Karpas-422 (cell line): ENCODE measurements at regions not wholly inside any gene's neighbourhood (a gene's known extent, or its start where the extent isn't known, plus 50 kb on each side); places are given as distances from the start of the nearest gene placed in this dataset.
"Not testable (repeated sequence)": the region's sequence is repeated elsewhere in the genome, so short reads cannot be mapped to it uniquely, and the experiment has no call there.

Experiments
- DNase-seq: peaks from one replicate; pipeline ENCODE4 v3.0.0-alpha.2; 2015
- H2AFZ ChIP-seq: fragments of 200-600 bp; sonication (generic); 2 replicates; pipeline ENCODE4 v1.6.1; 2014; ENCODE audit warnings: antibody characterized with exemption, low read length, mixed read lengths
- H3K27ac ChIP-seq: fragments of 200-600 bp; sonication (generic); 2 replicates; pipeline ENCODE4 v1.5.1; 2014; ENCODE audit warnings: mild to moderate bottlenecking, low read length, moderate library complexity
- H3K27me3 ChIP-seq: fragments of 200-600 bp; sonication (generic); 2 replicates; pipeline ENCODE4 v1.6.1; 2014; ENCODE audit warnings: low read length, mixed read lengths
- H3K36me3 ChIP-seq: fragments of 200-600 bp; sonication (generic); 2 replicates; pipeline ENCODE4 v1.6.1; 2014; ENCODE audit warnings: low read length, mixed read lengths; ENCODE audit not compliant: insufficient read depth
- H3K4me1 ChIP-seq: fragments of 200-600 bp; sonication (generic); 2 replicates; pipeline ENCODE4 v1.6.1; 2014; ENCODE audit warnings: mild to moderate bottlenecking, low read length, mixed read lengths
- H3K4me2 ChIP-seq: fragments of 200-600 bp; sonication (generic); 2 replicates; pipeline ENCODE4 v1.6.1; 2014; ENCODE audit warnings: low read length, low read depth, mild to moderate bottlenecking; ENCODE audit not compliant: poor library complexity, severe bottlenecking
- H3K4me3 ChIP-seq: fragments of 200-600 bp; sonication (generic); 2 replicates; pipeline ENCODE4 v1.5.1; 2014; ENCODE audit warnings: mild to moderate bottlenecking, antibody characterized with exemption, low read length, mixed read lengths
- H3K79me2 ChIP-seq: fragments of 200-600 bp; sonication (generic); 2 replicates; pipeline ENCODE4 v1.6.1; 2014; ENCODE audit warnings: mild to moderate bottlenecking, low read length, mixed read lengths
- H3K9ac ChIP-seq: fragments of 200-600 bp; sonication (generic); 2 replicates; pipeline ENCODE4 v1.6.0; 2014; ENCODE audit warnings: low read length
- H3K9me2 ChIP-seq: fragments of 200-600 bp; sonication (generic), shearing (Covaris generic); replicated peaks from 2 replicates; pipeline ENCODE4 v1.6.0; 2014; ENCODE audit warnings: mild to moderate bottlenecking, low read length, moderate library complexity; ENCODE audit not compliant: insufficient read depth
- H3K9me3 ChIP-seq: fragments of 300-700, 200-600 bp; sonication (generic); 2 replicates; pipeline ENCODE4 v1.6.1; 2014; ENCODE audit warnings: low read length, mixed read lengths
- H4K20me1 ChIP-seq: fragments of 200-600 bp; sonication (generic); 2 replicates; pipeline ENCODE4 v1.6.1; 2014; ENCODE audit warnings: mild to moderate bottlenecking, antibody characterized with exemption, low read length, low read depth; ENCODE audit not compliant: insufficient read depth

DNA sequence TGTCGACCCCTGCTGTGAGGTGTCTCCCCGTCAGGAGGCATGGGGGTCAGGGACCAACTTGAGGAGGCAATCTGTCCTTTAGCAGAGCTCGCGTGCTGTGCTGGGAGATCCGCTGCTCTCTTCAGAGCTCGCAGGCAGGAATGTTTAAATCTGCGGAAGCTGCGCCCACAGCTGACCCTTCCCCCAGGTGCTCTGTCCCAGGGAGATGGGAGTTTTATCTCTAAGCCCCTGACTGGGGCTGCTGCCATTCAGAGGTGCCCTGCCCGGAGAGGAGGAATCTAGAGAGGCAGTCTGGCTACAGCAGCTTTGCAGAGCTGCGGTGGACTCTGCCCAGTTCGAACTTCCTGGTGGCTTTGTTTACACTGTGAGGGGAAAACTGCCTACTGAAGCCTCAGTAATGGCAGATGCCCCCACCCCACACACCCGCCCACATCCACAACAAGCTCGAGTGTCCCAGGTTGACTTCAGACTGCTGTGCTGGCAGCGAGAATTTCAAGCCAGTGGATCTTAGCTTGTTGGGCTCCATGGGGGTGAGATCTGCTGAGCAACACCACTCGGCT is 133.1 kb downstream of the CENPC start:
- not testable (repeated sequence) for H3K4me3 ChIP-seq, H3K9me3 ChIP-seq, DNase-seq, H3K36me3 ChIP-seq, H3K4me2 ChIP-seq, H3K27ac ChIP-seq, H3K27me3 ChIP-seq, H3K79me2 ChIP-seq, H3K9ac ChIP-seq, H2AFZ ChIP-seq, H3K9me2 ChIP-seq, H3K4me1 ChIP-seq, H4K20me1 ChIP-seq

DNA sequence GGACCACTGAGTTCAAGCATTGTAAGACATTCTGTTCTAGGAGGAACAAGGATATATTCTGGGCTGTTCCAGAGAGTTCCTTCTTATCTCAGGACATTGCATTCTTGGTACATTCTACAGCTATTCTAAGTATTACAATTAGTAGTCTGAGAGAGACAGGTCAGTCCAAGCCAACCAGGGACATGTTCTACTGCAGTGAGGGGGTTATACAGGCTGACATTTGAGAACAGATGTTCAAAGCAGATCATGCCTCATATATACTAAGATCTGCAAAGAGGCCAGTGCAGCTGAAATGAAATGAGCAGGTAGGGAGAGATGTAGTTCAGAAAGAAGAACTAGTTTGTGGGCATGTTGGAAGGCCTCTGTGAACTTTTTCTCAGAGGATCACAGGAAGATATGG is 142.0 kb downstream of the CENPC start:
- Histone ChIP-seq H3K9me3 (no peaks in the 10 kb centered on the region), H3K79me2 (no peaks in the 10 kb centered on the region), H3K4me1 (no peaks in the 10 kb centered on the region), H2AFZ (no peak overlapping the region), H3K4me2 (no peak overlapping the region), H4K20me1 (no peaks in the 10 kb centered on the region), H3K36me3 (no peaks in the 10 kb centered on the region), H3K27me3 (no peaks in the 10 kb centered on the region), H3K4me3 (no peak overlapping the region), H3K27ac (no peak overlapping the region), H3K9me2 (no peaks in the 10 kb centered on the region), H3K9ac (no peak overlapping the region)
- DNase-seq = no peak

DNA sequence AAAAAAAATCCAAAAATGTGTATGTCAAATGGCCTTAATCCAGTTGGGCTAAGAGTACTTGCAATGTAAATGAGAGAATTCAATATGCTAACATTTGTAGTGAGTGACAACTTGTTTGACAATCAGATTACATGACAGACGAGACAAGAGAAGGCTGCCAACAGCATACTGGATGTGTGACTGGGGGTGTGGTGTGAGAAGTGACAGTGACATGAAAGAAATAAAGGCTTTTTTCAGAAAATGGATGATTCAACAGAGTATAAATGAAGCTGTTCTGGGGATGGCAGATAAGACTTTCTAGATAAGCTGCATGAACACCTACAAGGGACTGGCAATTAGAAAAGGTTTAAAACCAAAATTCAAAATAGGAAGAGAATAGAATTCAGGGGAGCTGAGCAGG is 143.4 kb downstream of the CENPC start:
- Histone ChIP-seq H3K9ac (no peak overlapping the region), H3K4me1 (no peaks in the 10 kb centered on the region), H3K9me2 (no peaks in the 10 kb centered on the region), H3K4me2 (no peak overlapping the region), H3K27ac (no peak overlapping the region), H3K4me3 (no peak overlapping the region), H3K79me2 (no peaks in the 10 kb centered on the region), H3K36me3 (no peaks in the 10 kb centered on the region), H4K20me1 (no peaks in the 10 kb centered on the region), H3K27me3 (no peaks in the 10 kb centered on the region), H2AFZ (no peak overlapping the region), H3K9me3 (no peaks in the 10 kb centered on the region)
- no peak for DNase-seq

DNA sequence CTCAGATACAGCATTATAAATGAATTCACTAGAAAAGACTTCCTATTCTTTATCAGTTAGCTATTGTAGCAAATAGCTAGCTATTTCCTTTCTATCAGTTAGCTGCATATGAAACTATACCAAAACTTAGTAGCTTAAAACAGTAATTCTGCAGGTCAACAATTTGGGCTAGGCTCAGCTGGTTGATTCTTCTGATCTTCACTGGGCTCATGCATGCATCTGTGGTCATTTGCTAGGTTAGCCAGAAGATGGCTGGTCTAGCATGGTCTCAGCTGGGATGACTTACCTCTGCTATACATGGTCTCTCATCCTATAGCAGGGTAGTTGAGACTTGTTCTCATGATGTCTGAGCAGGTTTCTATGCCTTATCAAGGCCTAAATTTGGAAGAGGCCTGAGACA is 147.4 kb downstream of the CENPC start:
- Histone ChIP-seq H2AFZ (no peak overlapping the region), H4K20me1 (no peaks in the 10 kb centered on the region), H3K4me1 (no peaks in the 10 kb centered on the region), H3K9me2 (no peaks in the 10 kb centered on the region), H3K27ac (no peak overlapping the region), H3K36me3 (no peaks in the 10 kb centered on the region), H3K4me3 (no peak overlapping the region), H3K9ac (no peak overlapping the region), H3K4me2 (no peak overlapping the region), H3K79me2 (no peaks in the 10 kb centered on the region), H3K9me3 (no peaks in the 10 kb centered on the region), H3K27me3 (no peaks in the 10 kb centered on the region)
- DNase-seq = no peak

DNA sequence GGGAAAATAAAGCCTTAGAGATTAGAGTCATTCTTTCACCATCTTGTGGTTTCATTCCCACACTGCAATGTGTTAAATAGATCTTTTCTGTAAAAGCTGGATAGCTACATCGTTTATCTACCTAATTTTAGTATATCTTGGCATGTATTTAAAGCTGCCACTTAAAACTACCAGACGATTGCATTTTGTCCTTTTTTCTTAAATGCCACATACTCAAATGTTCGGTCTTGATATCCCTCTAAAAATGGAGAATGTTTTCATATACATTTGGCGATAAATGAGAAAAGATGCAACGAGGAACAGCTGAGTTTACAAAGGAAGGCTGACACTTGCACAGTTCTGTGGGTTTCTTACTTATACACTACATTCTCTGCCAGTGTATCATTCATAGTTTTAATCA is 148.3 kb downstream of the CENPC start:
- H3K9ac ChIP-seq = no peak overlapping the region
- H3K9me2 ChIP-seq = no peaks in the 10 kb centered on the region
- H4K20me1 ChIP-seq = no peaks in the 10 kb centered on the region
- no peaks in the 10 kb centered on the region for H3K9me3 ChIP-seq
- no peak overlapping the region for H2AFZ ChIP-seq
- H3K4me3 ChIP-seq = no peak overlapping the region
- H3K36me3 ChIP-seq = no peaks in the 10 kb centered on the region
- no peak for DNase-seq
- no peaks in the 10 kb centered on the region for H3K27me3 ChIP-seq
- no peak overlapping the region for H3K27ac ChIP-seq
- H3K4me2 ChIP-seq = no peak overlapping the region
- no peaks in the 10 kb centered on the region for H3K79me2 ChIP-seq
- no peaks in the 10 kb centered on the region for H3K4me1 ChIP-seq

DNA sequence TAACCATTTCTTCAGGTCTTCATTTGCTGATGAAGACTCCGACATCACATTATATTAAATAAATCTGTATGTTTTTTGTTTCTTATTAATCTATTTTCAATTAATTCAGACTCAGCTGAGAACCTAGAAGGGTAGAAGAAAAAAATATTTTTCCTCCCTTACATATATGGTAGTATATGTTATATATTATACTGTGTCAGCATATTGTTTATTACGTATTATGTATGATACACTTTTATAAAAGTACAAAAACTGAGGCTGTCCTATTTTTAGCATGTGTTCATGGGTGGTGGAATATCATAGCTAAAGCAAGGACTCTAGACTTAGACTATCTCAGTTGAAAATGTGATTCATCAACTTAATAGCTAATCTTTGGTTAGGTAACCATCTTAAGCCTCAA is 149.3 kb downstream of the CENPC start:
- no peaks in the 10 kb centered on the region for H3K9me2 ChIP-seq
- no peaks in the 10 kb centered on the region for H3K36me3 ChIP-seq
- no peaks in the 10 kb centered on the region for H3K27me3 ChIP-seq
- no peak overlapping the region for H3K9ac ChIP-seq
- no peaks in the 10 kb centered on the region for H3K9me3 ChIP-seq
- no peaks in the 10 kb centered on the region for H3K4me1 ChIP-seq
- no peak overlapping the region for H3K4me2 ChIP-seq
- no peak overlapping the region for H3K4me3 ChIP-seq
- DNase-seq = no peak
- H4K20me1 ChIP-seq = no peaks in the 10 kb centered on the region
- no peak overlapping the region for H2AFZ ChIP-seq
- H3K79me2 ChIP-seq = no peaks in the 10 kb centered on the region
- no peak overlapping the region for H3K27ac ChIP-seq

DNA sequence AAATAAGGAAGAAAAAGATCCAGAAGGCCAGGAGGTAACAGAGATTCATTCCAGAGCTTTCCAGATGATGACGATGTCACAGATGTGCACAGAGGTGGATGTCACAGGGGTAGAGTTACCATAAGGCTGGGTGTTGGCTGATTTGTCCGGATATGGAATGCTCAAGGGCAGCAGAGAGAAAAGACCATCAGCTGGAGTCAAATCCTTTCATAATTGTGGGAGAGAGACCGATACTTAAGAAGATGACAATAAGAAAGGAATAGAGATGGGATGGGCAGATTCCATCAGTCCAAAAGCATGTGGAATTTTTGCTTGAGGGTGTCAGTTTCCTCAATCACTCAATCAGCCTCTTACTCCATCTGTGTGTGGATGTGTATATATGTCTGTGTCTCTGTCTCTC is 150.4 kb downstream of the CENPC start:
- Histone ChIP-seq H3K9me2 (no peaks in the 10 kb centered on the region), H3K79me2 (no peaks in the 10 kb centered on the region), H2AFZ (no peak overlapping the region), H3K4me3 (no peak overlapping the region), H3K4me1 (no peaks in the 10 kb centered on the region), H3K27ac (no peak overlapping the region), H4K20me1 (no peaks in the 10 kb centered on the region), H3K9ac (no peak overlapping the region), H3K4me2 (no peak overlapping the region), H3K9me3 (no peaks in the 10 kb centered on the region), H3K36me3 (no peaks in the 10 kb centered on the region), H3K27me3 (no peaks in the 10 kb centered on the region)
- DNase-seq = no peak

DNA sequence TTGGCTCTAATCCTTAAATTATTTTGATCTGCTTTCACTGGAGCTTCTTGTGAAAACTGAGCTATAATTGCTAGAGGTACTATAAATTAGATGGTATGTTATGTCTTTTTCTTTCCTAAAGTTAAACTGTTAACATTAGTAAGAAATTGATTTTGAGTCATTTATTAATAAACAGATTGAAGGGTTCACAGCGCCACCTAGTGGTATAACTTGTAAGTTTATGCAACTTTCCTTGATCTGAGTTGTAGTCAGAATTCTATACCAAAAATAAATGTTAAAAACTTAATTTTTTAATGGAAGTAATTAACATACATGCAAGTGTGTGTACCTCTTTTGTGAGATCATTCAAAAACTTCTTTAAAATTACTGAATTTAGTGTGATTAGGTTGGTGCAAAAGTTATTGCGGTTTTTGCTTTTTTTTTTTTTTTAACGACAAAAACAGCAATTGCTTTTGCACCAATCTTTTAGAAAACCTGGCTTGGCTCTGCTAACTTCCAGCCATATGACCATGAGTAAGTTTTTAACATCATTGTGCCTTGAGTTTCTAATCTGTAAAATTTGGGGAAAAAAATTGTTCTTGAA is 151.5 kb downstream of the CENPC start:
- H3K4me1 ChIP-seq = no peaks in the 10 kb centered on the region
- no peak overlapping the region for H3K4me2 ChIP-seq
- H3K9me2 ChIP-seq = no peaks in the 10 kb centered on the region
- no peak overlapping the region for H3K9ac ChIP-seq
- no peak overlapping the region for H2AFZ ChIP-seq
- H3K36me3 ChIP-seq = no peaks in the 10 kb centered on the region
- peak; percentile 75 for DNase-seq
- no peaks in the 10 kb centered on the region for H4K20me1 ChIP-seq
- H3K79me2 ChIP-seq = no peaks in the 10 kb centered on the region
- H3K9me3 ChIP-seq = no peaks in the 10 kb centered on the region
- H3K4me3 ChIP-seq = no peak overlapping the region
- H3K27ac ChIP-seq = no peak overlapping the region
- H3K27me3 ChIP-seq = no peaks in the 10 kb centered on the region

DNA sequence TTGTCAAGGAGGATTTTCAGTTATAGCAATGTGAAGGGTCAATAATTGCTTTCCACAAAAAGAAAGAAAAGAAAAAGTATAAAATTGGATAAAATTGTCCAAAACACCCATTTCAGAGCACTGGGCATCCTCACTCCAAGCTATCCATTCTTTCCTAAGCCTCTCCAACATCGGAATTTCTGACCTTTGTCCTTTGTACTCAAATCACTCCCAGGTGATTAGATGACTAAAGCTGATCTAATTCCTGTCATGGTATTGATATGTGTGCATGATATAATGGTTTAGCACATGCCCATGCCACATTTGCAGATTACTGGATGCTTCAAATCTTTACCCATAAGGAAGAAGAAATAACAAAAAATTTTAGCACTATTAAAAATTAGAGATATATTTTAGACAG is 152.3 kb downstream of the CENPC start:
- Histone ChIP-seq H2AFZ (no peak overlapping the region), H3K4me1 (no peaks in the 10 kb centered on the region), H3K9ac (no peak overlapping the region), H3K4me3 (no peak overlapping the region), H3K4me2 (no peak overlapping the region), H3K36me3 (no peaks in the 10 kb centered on the region), H3K27me3 (no peaks in the 10 kb centered on the region), H4K20me1 (no peaks in the 10 kb centered on the region), H3K27ac (no peak overlapping the region), H3K79me2 (no peaks in the 10 kb centered on the region), H3K9me2 (no peaks in the 10 kb centered on the region), H3K9me3 (no peaks in the 10 kb centered on the region)
- no peak for DNase-seq
